H9 (cell line): ENCODE measurements at regions not wholly inside any gene's neighbourhood (a gene's known extent, or its start where the extent isn't known, plus 50 kb on each side); places are given as distances from the start of the nearest gene placed in this dataset.
"Not testable (repeated sequence)": the region's sequence is repeated elsewhere in the genome, so short reads cannot be mapped to it uniquely, and the experiment has no call there.

Experiments
- DNase-seq: peaks from one replicate; pipeline ENCODE4 v3.0.0-alpha.2; 2017
- H2AFZ ChIP-seq: one replicate; pipeline ENCODE4 v1.6.1; 2013; ENCODE audit warnings: mild to moderate bottlenecking, low read length, control low read depth, moderate library complexity
- H2AK5ac ChIP-seq: 2 replicates; pipeline ENCODE4 v1.6.1; 2013; ENCODE audit warnings: low read length, control low read depth, mixed read lengths; ENCODE audit not compliant: insufficient read length
- H2BK120ac ChIP-seq: one replicate; pipeline ENCODE4 v1.6.1; 2013; ENCODE audit warnings: low read depth, mild to moderate bottlenecking, low read length, control low read depth, inconsistent platforms; ENCODE audit not compliant: poor library complexity, severe bottlenecking
- H2BK12ac ChIP-seq: 2 replicates; pipeline ENCODE4 v1.6.1; 2013; ENCODE audit warnings: low read length, control low read depth, mixed read lengths, low read depth; ENCODE audit not compliant: insufficient read length
- H2BK15ac ChIP-seq: 2 replicates; pipeline ENCODE4 v1.6.1; 2013; ENCODE audit warnings: low read depth, low read length, control low read depth
- H2BK20ac ChIP-seq: one replicate; pipeline ENCODE4 v1.6.1; 2013; ENCODE audit warnings: low read depth, mild to moderate bottlenecking, low read length, control low read depth, inconsistent platforms; ENCODE audit not compliant: poor library complexity, severe bottlenecking
- H2BK5ac ChIP-seq: 2 replicates; pipeline ENCODE4 v1.6.1; 2013; ENCODE audit warnings: low read length, control low read depth, mixed read lengths; ENCODE audit not compliant: insufficient read length
- H3K14ac ChIP-seq: 2 replicates; pipeline ENCODE4 v1.6.1; 2013; ENCODE audit warnings: low read length, control low read depth; ENCODE audit not compliant: insufficient read depth
- H3K18ac ChIP-seq: 2 replicates; pipeline ENCODE4 v1.6.1; 2013; ENCODE audit warnings: low read depth, mild to moderate bottlenecking, mixed read lengths, low read length, control low read depth; ENCODE audit not compliant: insufficient read length
- H3K23ac ChIP-seq: 2 replicates; pipeline ENCODE4 v1.6.1; 2013; ENCODE audit warnings: low read length, control low read depth, mixed read lengths, low read depth; ENCODE audit not compliant: insufficient read length
- H3K23me2 ChIP-seq: 2 replicates; pipeline ENCODE4 v1.6.1; 2013; ENCODE audit warnings: low read depth, mild to moderate bottlenecking, mixed read lengths, low read length, control low read depth; ENCODE audit not compliant: insufficient read length, poor library complexity, severe bottlenecking
- H3K27ac ChIP-seq: 2 replicates; pipeline ENCODE4 v1.5.1; 2013; ENCODE audit warnings: low read length, control low read depth, mixed read lengths, low read depth; ENCODE audit not compliant: insufficient read length
- H3K27me3 ChIP-seq: 2 replicates; pipeline ENCODE4 v1.6.1; 2013; ENCODE audit warnings: low read length, control low read depth, inconsistent platforms; ENCODE audit not compliant: insufficient read depth
- H3K4ac ChIP-seq: 2 replicates; pipeline ENCODE4 v1.6.1; 2013; ENCODE audit warnings: low read depth, mild to moderate bottlenecking, control low read depth, inconsistent platforms, low read length, moderate library complexity
- H3K4me1 ChIP-seq: 2 replicates; pipeline ENCODE4 v1.6.1; 2013; ENCODE audit warnings: low read length, control low read depth, inconsistent platforms; ENCODE audit not compliant: insufficient read depth
- H3K4me2 ChIP-seq: 2 replicates; pipeline ENCODE4 v1.6.1; 2013; ENCODE audit warnings: low read length, control low read depth, mixed read lengths; ENCODE audit not compliant: insufficient read length, insufficient read depth
- H3K56ac ChIP-seq: 2 replicates; pipeline ENCODE4 v1.6.1; 2013; ENCODE audit warnings: low read depth, mild to moderate bottlenecking, mixed read lengths, low read length, control low read depth; ENCODE audit not compliant: insufficient read length
- H3K79me1 ChIP-seq: 2 replicates; pipeline ENCODE4 v1.6.1; 2013; ENCODE audit warnings: low read depth, mild to moderate bottlenecking, moderate library complexity, low read length, control low read depth, inconsistent platforms; ENCODE audit not compliant: insufficient read depth, poor library complexity, severe bottlenecking
- H3K79me2 ChIP-seq: 2 replicates; pipeline ENCODE4 v1.6.1; 2013; ENCODE audit warnings: low read length, control low read depth, inconsistent platforms; ENCODE audit not compliant: insufficient read depth
- H3K9ac ChIP-seq: 2 replicates; pipeline ENCODE4 v1.6.1; 2013; ENCODE audit warnings: low read length, control low read depth, mixed read lengths; ENCODE audit not compliant: insufficient read length; ENCODE audit errors: extremely low read depth
- H3K9me3 ChIP-seq: one replicate; pipeline ENCODE4 v1.6.1; 2013; ENCODE audit warnings: low read depth, low read length, inconsistent platforms; ENCODE audit not compliant: control insufficient read depth
- H3T11ph ChIP-seq: one replicate; pipeline ENCODE4 v1.6.1; 2013; ENCODE audit warnings: mild to moderate bottlenecking, low read length, control low read depth, inconsistent platforms
- H4K20me1 ChIP-seq: one replicate; pipeline ENCODE4 v1.6.1; 2013; ENCODE audit not compliant: control insufficient read depth, insufficient read length, insufficient read depth
- H4K5ac ChIP-seq: 2 replicates; pipeline ENCODE4 v1.6.1; 2013; ENCODE audit warnings: low read depth, mild to moderate bottlenecking, mixed read lengths, low read length, control low read depth; ENCODE audit not compliant: insufficient read length
- H4K8ac ChIP-seq: replicated peaks from 2 replicates; pipeline ENCODE4 v1.6.1; 2013; ENCODE audit warnings: low read length, control low read depth, mixed read lengths, low read depth; ENCODE audit not compliant: insufficient read length
- H4K91ac ChIP-seq: 2 replicates; pipeline ENCODE4 v1.6.1; 2013; ENCODE audit warnings: low read depth, mild to moderate bottlenecking, moderate library complexity, mixed read lengths, low read length, control low read depth; ENCODE audit not compliant: insufficient read length
- H3K27ac Mint-ChIP-seq, 3 experiments: 2 replicates in 2 of 3; 3 replicates in 1 of 3; pipeline ENCODE4 v1.8.0; 2020 to 2021; ENCODE audit warnings: mixed read lengths in 3 of 3, mild to moderate bottlenecking in 1 of 3, moderate library complexity in 1 of 3
- H3K27me3 Mint-ChIP-seq: 2 replicates; pipeline ENCODE4 v1.8.0; 2021; ENCODE audit warnings: low read depth, mild to moderate bottlenecking, moderate library complexity, mixed read lengths
- H3K36me3 Mint-ChIP-seq, 3 experiments: 2 replicates in 2 of 3; 3 replicates in 1 of 3; pipeline ENCODE4 v1.8.0; 2020 to 2021; ENCODE audit warnings: low read depth in 3 of 3, mixed read lengths in 3 of 3; ENCODE audit not compliant: insufficient read depth in 1 of 3
- H3K4me1 Mint-ChIP-seq, 2 experiments: 2 replicates each; pipeline ENCODE4 v1.8.0; 2020; ENCODE audit warnings: mixed read lengths in 2 of 2
- H3K4me3 Mint-ChIP-seq, 2 experiments: 2 replicates in 1 of 2; 3 replicates in 1 of 2; pipeline ENCODE4 v1.8.0; 2020 to 2021; ENCODE audit warnings: mild to moderate bottlenecking in 2 of 2, mixed read lengths in 2 of 2, moderate library complexity in 1 of 2
- H3K9me3 Mint-ChIP-seq, 2 experiments: 2 replicates in 1 of 2; 3 replicates in 1 of 2; pipeline ENCODE4 v1.8.0; 2020; ENCODE audit warnings: mild to moderate bottlenecking in 2 of 2, mixed read lengths in 2 of 2, moderate library complexity in 1 of 2
- CTCF ChIP-seq: fragments of 200-600 bp; sonication (generic); conservative IDR thresholded peaks from 3 replicates; pipeline ENCODE4 v1.8.0; 2021; ENCODE audit warnings: antibody characterized with exemption, mild to moderate bottlenecking
- WGBS: extraction: QIAGEN DNeasy Blood & Tissue Kit; methylation state at CpG from one replicate; pipeline ENCODE4 v1.1.7; 2013; ENCODE audit warnings: missing lambda C conversion rate, low lambda C conversion rate, mixed read lengths; ENCODE audit not compliant: insufficient read length; ENCODE audit errors: extremely low coverage; 5-methylcytosine and 5-hydroxymethylcytosine counted together

GRCh38 chr3:30324587-30324986 is 281.8 kb upstream of the TGFBR2 start:
- H3K27me3 ChIP-seq: no peaks in the 10 kb centered on the region
- no peak for TF ChIP-seq CTCF
- no peak overlapping the region for H3K56ac ChIP-seq
- H2AFZ ChIP-seq: no peak overlapping the region
- H3K23me2 ChIP-seq: no peaks in the 10 kb centered on the region
- no peaks in the 10 kb centered on the region for H3K79me2 ChIP-seq
- Mint-ChIP-seq H3K36me3 (no peaks in the 10 kb centered on the region), H3K9me3 (peaks cover 0 to 5% of the 10 kb centered on the region in 2 experiments; a peak in 4 of 5 replicates), H3K4me3 (no peak overlapping the region), H3K4me1 (no peaks in the 10 kb centered on the region), H3K27me3 (no peaks in the 10 kb centered on the region), H3K27ac (no peak overlapping the region)
- no peaks in the 10 kb centered on the region for H3K4me1 ChIP-seq
- WGBS: no CpG with 5 or more reads among the region's 1 CpG
- H2BK15ac ChIP-seq: no peak overlapping the region
- no peak overlapping the region for H3K14ac ChIP-seq
- H3K23ac ChIP-seq: no peak overlapping the region
- H2BK12ac ChIP-seq: no peak overlapping the region
- no peaks in the 10 kb centered on the region for H3K79me1 ChIP-seq
- no peak overlapping the region for H4K5ac ChIP-seq
- no peak overlapping the region for H2AK5ac ChIP-seq
- H3T11ph ChIP-seq: no peak overlapping the region
- H3K18ac ChIP-seq: no peak overlapping the region
- no peak overlapping the region for H4K8ac ChIP-seq
- H2BK120ac ChIP-seq: no peak overlapping the region
- no peak overlapping the region for H3K4ac ChIP-seq
- H3K9ac ChIP-seq: no peak overlapping the region
- no peaks in the 10 kb centered on the region for H4K20me1 ChIP-seq
- no peak overlapping the region for H4K91ac ChIP-seq
- no peak overlapping the region for H3K4me2 ChIP-seq
- no peak for DNase-seq
- H3K9me3 ChIP-seq: no peaks in the 10 kb centered on the region
- H2BK20ac ChIP-seq: no peak overlapping the region
- no peak overlapping the region for H2BK5ac ChIP-seq
- no peak overlapping the region for H3K27ac ChIP-seq

GRCh38 chr3:30327976-30328375 is 278.4 kb upstream of the TGFBR2 start:
- H4K20me1 ChIP-seq, H2BK12ac ChIP-seq, H3K79me1 ChIP-seq, H3K23ac ChIP-seq, H3K27me3 Mint-ChIP-seq, H4K91ac ChIP-seq, H3K9me3 ChIP-seq, H3K36me3 Mint-ChIP-seq, H2BK15ac ChIP-seq, H3K4me1 Mint-ChIP-seq, H2AFZ ChIP-seq, H3K56ac ChIP-seq, DNase-seq, H3K9ac ChIP-seq, H3K27ac Mint-ChIP-seq, H3K23me2 ChIP-seq, H4K8ac ChIP-seq, H3K4me1 ChIP-seq, H3K4me2 ChIP-seq, H3K14ac ChIP-seq, H3K4me3 Mint-ChIP-seq, H3K27me3 ChIP-seq, H2BK120ac ChIP-seq, H2AK5ac ChIP-seq, H4K5ac ChIP-seq, H2BK5ac ChIP-seq, H3K18ac ChIP-seq, H3K4ac ChIP-seq, H3T11ph ChIP-seq, H2BK20ac ChIP-seq, H3K27ac ChIP-seq, H3K9me3 Mint-ChIP-seq, H3K79me2 ChIP-seq: not testable (repeated sequence)
- no CpG with 5 or more reads among the region's 1 CpG for WGBS
